RKO (cell line): ENCODE measurements at regions not wholly inside any gene's neighbourhood (a gene's known extent, or its start where the extent isn't known, plus 50 kb on each side); places are given as distances from the start of the nearest gene placed in this dataset.

Experiments used
- DNase-seq: peaks from one replicate; pipeline ENCODE4 v3.0.0-alpha.2; 2016; ENCODE audit warnings: low spot score

DNA sequence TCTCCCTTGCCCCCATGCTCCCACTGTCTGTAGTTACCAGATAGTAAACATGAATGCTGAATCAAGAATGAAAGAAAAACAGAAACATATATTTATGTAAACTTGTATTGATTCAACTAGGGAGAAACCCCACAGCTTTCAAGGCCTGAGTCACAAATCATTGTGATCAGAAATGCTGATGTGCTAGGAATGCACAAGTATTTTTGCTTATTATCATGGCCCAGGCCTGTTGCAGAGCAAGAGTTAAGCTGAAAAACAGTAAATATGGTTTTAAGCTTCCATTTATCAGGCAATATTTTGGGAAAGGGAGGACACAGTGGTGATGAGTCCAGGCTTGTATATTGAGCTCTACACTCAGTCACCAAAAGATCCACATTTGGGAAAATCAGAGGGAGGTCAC, 669.6 kb downstream of the DIAPH3 start:
- no peak for DNase-seq

DNA sequence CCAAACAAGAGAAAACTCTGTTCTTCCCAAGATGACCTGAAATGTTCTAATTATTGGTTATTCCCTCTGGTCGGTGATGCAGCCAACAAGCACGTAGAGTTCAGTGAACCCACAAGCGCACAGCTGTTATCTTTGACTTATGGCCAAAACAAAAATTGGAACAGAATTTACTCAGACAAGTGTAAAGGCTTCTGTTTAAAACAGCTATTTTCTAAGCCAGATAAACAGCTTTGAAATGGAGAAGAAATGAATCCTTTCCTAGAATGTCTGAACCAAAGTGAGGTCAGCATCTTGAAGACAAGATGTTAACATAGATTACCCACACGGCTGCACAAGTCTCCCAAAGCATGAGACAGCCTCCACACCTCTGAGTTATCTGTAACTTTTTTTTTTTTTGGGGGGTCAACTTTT, 669.2 kb downstream of the DIAPH3 start:
- DNase-seq, result no peak

DNA sequence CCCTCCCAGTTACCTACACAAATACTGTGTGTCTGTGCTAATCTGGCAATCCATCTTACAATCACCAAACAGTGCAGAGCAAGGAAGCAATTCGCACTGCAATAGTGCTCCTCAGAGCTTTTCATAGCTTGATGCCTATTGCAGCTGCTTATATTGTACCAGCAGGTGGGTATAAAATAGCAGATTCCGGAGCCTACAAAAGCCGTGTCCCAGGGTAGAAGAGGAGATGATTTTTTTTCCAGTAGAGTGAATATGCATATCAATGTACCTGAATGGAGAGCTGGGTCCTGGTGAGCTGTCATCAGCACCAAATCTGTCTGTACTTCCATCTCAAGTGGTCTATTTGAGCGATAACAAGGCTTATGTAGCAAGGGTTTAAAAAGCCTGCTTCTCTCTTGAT, 668.4 kb downstream of the DIAPH3 start:
- no peak for DNase-seq

DNA sequence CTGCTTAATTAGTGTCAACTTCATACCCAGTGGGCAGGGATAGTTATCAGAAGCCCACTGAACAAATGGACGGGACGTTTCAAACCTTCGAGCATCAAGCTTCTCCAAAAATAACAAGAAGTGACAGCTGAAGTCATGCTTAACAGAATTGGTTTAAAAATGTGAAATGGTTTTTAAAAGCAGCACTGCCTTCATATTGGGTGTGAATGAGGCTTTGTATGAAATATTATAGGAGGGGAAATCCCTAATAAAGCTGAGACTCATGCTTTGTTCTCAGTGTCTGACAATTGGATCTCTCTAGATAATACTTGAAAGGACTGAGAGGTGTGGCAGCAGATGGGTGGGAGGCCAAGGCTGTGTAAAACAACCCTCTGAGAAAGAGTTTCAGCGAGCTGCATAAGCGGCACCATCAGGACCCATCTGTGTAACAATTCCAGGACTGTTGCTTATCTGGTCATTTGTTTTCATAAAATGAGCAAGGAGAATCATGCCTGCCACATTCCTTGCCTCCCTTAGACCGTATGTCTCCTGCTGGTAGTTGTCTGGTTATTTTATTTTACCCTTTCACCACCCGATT, 667.7 kb downstream of the DIAPH3 start:
- no peak for DNase-seq

DNA sequence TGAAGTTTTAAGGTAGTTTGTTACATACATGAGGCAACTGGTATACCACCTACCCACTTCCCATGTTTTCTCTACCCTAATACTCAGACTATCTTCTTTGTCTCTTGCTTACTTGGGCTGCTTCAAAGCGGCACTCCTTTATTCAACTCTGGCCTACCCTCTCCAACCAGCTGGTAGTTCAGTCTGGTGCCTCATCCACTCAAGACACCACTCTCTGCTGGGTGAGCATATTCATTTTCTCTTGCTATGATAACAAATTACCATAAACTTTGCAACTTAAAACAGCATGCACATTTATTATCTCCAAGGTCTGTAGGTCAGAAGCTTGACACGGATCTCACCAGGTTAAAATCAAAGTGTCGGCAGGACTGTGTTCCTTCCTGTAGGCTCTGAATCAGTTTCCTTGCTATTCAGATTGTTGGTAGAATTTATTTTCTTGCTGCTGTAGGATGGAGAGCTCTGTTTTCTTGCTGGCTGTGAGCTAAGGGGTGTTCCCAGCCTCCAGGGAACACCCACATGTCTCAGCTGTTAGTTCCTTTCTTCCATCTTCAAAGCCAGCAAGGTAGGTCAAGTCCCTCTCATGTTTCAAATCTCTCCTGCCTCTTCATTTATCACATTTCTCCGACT, 666.0 kb downstream of the DIAPH3 start:
- DNase-seq, result no peak

DNA sequence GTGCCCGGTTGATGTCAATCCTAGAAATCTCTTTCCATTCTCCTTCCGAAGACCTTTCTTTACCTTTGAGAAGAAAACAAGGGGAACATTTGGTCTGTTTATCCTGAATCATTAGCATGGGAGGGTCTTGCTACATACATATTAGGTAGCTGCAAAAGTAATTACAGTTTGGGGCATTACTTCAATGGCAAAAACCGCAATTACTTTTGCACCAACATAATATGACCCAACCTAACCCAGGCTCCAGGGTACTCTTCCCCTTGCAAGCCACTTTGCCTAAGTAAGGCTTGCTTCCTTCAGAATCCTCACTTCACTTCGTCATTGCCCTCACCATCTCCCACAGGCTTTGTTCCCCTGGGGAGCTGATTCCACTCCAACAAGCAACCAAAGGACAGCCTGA, 662.7 kb downstream of the DIAPH3 start:
- DNase-seq, result no peak

DNA sequence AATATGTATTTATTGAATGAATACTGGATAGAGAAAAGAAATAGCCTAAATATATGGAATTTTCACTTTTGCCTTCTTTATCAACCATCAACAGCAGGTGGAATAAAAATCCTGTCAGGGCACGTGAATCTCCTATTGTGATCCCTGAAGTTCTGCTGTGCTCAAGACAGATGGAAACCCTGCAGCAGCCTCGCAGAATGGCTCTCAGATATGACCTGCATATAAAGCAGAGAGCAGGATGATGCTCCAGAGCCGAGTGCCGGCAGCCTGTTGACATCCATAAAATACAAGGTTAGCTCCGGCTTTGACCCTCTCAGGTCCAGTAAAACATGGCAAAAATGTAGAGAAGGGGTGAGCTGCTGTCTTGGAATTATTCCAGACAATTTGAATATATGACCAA, 659.3 kb downstream of the DIAPH3 start:
- DNase-seq, result no peak

DNA sequence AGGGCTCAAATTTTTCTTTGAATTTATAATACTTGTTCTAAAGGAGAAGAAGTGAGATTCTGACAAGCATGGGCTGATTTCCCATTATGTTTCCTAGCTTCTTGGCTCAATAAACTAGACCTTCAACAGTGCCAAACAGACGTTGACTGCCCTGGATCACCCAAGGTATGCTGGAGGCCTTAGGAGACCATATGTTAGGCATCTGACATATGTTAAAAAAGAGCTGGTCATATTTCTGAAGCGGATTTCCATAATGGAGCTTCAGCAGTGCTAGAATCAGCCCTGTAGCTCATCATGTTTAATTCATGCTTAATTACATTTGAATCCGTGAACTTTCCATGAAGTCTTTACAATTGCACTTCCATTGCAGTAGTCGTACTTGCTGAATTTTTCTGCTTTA, 653.3 kb downstream of the DIAPH3 start:
- no peak for DNase-seq

DNA sequence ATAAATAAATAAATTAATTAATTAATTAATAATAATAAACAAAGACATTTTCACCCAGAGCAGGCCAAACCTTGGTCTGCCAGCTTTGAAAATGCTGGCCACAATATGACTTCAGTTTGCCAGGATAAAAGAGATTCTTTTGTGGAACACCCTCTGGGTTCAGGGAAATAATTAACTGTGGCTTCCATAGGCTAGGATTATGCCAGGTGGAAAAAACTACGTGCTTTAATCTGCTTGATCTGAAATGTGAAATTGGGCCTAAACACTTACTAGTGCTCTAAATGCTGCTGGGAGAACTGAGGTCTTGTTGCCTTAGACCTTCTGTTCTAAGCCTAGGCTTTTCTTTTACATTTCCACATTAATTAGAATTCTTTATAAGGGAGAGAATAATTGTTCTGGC, 650.0 kb downstream of the DIAPH3 start:
- DNase-seq, result no peak

DNA sequence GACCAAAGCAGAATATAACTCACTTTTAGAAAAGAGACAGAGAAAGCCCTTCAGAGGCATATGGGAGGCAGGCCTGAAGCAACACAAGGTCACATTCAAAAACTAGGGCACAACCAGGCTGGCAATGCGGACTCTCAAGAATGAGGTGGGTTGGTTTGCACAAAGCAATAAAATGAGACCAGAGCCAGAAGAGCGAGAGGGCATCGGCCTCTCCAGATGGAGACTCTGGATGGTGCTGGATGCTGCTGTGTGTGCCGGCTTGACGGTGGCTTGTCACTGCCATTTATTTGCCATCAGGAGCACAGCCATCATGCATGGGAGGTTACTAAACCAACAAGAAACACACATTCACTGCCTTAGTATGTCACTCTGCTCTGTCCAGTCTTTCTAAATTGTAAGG, 649.4 kb downstream of the DIAPH3 start:
- no peak for DNase-seq

DNA sequence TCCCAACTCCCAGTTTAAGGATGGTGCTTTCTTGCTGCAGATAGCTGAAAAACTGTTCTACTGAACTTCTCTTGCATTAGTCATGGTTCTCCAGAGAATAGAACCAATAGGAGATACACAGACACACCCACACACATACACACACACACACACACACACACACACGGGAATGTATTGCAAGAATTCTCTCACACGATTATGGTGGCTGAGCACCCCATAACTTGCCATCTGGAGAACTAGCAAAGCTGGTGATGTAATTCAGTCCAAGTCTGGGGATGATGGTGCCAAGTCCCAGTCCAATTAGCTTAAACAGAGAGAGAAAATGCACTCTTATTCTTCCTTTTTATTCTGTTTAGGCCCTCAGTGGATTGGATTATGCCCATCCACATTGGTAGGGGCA, 643.9 kb downstream of the DIAPH3 start:
- DNase-seq, result no peak

DNA sequence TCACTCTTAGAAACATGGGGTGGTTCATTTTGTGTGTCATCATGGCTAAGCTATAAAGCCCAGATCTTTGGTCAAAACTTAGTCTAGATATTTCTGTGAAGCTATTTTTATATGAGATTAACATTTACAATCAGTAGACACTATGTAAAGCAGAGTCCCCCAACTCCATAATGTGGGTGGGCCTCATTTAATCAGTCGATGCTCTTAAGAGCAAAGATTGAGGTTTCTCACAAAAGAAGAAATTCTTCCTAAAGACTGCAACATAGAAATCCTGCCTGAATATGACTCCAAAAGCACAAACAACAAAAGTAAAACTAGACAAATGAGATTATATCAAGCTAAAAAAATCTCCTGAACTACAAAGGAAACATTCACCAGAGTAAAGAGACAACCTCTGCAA, 642.2 kb downstream of the DIAPH3 start:
- DNase-seq, result no peak

DNA sequence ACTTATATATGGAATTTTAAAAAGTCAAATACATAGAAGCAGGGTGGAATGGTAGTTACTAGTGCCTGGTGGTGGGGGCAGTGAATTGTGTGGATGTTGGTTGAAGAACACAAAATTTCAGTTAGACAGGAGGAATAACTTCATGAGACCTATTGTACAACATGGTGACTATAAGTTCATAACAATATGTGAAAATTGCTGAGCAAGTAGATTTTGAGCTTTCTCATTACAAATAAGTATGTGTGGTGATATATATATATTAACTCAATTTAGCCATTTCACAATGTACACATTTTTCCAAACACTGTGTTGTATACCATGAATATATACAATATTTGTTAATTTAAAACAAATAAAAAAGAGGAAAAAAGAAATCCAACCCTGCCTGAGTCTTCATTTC, 641.1 kb downstream of the DIAPH3 start:
- no peak for DNase-seq

DNA sequence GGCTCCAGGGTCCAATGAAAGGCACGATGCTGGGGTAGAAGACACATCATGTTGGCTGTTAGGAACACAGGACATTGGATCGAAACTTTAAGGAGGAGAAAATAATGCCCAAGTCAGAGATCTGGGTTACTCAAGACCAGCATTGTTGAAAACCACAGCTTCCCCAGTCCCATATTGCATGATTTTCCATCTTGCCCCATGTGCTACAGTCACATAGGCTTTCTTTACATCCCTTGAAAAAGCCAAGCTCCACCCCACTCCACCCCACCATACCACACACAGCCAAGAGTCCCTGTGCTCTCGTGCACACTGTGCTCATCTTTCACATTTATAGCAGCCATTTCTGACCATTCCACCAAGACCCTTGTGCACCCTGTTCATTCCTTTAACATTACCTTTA, 636.2 kb downstream of the DIAPH3 start:
- no peak for DNase-seq

DNA sequence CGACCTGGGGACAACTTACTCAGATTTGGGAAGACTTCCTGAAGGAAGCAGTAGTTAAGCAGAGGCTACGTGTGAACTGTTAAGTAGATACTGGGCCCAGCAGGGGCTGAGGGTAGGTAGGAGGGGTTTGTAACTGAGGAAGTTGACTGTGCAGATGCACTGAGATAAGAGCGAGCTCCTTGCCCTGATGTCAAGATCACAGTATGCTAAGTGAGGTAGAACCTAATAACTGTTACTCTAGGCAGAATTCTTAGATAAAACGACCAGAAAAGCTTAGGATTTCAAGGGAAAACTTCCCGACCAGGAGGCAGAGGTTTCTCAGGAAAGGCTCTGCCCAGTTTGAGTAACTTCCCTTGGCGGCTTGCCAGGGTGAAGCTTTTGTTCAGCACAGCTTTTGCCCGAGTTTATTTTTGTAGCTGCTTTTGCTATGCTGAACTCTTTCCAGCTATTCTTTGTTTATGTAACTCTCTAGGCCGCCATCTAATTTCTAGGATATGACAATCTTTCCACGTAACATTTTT, 632.1 kb downstream of the DIAPH3 start:
- DNase-seq, result no peak

DNA sequence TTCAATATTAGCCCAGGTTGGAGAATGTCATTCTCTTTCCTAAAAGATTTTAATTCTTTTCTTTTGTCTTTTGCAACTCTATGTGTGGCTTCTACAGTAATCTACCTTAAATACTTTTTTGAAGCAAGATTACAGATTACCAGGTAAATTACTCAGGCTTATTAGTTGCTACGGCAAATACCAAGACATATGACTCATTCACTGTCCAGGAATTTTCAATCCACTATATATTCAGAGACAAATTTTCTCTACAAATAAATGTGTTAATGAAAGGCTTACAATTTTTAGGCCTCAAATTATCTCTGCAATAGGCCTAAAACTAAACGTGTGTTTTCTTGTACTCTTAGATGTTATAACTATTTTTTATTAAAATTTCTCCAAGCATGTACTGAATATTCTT, 631.3 kb downstream of the DIAPH3 start:
- no peak for DNase-seq

DNA sequence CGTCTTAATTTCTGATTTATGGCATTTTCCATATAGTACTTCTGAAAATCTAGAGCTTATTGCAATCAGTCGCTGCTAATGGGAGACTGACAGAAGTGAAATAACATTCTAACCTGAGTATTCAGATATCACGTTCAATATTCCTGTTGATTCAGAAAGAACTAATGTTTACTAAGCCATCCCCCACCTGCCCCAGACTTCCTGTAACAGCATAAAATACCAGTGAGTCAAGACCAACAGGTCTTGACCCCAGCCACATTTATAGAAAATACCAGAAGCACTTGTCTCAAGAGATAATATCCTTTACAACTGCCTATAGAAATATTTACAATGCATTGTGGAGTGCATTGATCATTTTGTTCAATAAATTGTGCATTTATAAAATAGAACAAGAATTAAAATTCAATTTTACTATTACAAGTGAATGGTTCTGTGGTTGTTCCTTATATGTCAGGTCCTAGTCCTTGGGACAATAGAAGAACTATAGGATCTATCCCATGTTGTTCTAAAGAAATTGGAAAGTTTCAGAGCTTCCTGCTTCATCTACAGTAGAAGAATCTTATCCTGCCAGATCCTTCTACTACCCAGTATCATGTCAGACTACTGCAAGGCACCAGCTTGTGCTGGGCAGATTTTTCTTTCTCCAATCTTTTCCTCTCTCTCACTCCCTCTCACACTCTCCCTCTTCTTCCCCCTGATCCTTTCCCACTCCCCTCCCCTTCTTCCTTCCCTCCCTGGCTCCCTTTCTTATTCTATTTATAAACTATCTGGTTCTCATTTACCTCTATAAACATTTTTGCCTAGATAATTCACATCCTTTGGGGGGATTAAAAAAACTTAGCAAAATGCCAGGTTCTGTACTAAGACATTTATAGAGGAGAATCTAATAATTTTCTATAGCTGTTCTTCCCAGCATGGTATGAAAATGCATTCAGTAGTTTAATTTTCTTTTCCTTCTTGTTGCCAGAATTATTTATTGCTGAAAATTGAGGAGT, 629.9 kb downstream of the DIAPH3 start:
- no peak for DNase-seq

DNA sequence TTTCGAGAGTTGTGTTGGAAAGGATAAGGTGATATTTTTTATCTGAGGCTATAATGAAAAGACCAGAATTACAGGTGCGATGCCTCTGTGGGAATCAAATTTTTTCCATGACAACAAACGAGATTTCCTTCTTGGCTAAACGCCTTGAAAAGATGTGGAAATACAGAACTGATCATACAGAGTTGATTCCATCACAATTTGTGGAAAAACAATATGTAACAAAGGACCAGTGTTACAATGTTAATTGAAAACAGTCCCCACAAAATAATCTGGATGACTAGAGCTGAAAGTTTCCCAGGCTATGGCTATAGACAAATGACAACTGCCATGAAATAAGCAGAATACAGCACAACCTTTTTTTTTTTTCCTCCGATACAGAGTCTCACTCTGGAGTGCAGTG, 628.9 kb downstream of the DIAPH3 start:
- no peak for DNase-seq

DNA sequence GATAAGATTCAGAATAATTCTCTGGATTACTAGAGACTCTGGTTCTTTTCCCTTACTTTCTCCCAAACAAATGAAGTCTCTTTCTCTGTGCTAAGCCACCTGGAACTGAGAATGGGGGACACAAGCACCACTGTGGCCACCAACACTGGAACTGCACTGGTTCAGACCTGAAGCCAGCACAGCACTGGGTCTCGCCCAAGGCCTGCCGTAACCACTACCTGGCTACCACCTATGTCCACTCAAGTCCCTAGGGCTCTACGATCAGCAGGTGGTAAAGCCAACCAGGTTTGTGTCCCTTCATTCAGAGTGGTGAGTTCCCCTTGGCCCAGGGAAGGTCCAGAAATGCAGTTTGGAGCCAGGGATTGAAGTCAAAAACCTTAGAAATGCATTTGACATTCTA, 626.2 kb downstream of the DIAPH3 start:
- DNase-seq, result no peak

DNA sequence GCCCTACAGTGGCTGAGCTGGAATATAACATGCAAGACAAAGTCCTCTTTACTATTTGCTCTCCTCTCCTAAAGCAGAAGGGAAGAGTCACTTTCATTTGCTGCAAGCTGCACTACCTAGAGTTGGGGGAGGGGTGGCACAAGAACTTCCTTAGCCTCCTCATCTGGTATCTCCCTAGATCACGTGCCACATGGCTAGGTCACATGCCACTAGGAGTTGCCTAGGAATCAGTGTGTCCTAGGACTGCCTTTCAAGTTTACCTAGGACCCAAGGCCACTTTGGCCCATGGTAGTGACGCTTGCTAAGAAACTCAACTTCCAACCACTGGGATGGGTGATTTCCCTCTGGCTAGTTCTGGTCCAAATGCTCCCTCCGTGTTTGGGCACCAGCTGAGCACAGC, 625.2 kb downstream of the DIAPH3 start:
- no peak for DNase-seq

DNA sequence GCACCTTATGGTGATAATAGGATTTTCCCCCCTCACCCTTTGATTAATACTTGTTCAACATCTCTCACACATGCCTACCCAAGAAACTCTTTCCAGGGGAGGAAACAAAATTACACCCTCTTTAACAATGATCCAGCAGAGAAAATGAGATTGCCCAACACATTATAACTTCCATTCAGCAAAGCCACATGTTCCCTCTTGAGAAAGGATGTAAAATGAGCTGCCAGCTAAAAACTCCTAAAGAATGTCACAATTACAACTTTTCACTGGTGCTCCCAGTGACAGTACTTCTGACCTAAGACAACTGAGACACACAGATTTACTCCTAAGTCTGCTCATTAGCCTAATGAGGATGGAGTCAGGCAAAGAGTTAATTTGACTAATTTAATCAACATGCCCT, 621.4 kb downstream of the DIAPH3 start:
- no peak for DNase-seq

DNA sequence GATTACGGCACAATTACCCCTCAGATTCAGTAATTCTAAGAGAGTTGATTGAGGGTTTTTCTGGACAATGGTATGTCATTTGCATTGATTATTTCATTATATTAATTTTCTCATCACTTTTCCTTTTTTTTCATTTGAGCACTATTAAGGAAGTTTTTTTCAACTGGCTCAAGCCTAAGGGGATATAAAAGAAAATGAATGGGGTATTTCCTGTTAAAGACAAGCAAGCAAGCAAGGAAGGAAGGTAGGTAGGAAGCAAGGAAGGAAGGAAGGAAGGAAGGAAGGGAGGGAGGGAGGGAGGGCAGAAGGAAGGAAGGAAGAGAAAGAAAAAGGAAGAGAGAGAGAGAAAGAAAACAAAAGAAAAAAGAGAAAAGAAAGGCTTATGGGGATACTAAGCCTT, 620.3 kb downstream of the DIAPH3 start:
- DNase-seq, result no peak

DNA sequence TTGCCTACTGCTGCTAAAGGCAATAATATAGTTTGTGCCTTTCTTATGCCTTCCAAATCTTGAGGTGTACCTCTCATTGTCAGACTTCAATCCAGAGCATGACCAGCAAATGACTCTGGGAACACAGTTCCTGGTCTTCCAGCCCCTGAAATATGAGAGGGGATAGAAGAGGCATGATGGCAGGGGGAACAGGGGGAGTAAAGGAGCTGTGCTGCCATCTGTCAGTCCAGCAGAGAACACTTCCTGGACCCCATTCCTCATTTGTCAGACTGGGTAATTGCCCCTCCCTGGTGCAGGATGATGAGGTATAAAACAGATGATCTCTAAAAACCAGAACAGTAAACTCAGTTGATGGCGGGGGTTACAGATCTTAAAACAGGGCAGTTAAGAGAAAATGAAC, 618.7 kb downstream of the DIAPH3 start:
- DNase-seq, result no peak
